ENCODE measurements at regions not wholly inside any gene's neighbourhood (a gene's known extent, or its start where the extent isn't known, plus 50 kb on each side); places are given as distances from the start of the nearest gene placed in this dataset.

GRCh38 chr20:57868310-57868709 is 158.5 kb upstream of the PMEPA1 start (continued):
- TF ChIP-seq CHD7 (IDR thresholded peaks at IDR 0.05; ENCODE audit: insufficient replicate concordance, low read length) = no peak
- TF ChIP-seq CBX8 (IDR thresholded peaks at IDR 0.05; ENCODE audit: borderline replicate concordance, low read depth, low read length) = no peak
- TF ChIP-seq ATF3 (IDR thresholded peaks at IDR 0.05; ENCODE audit: insufficient read depth, low read depth, low read length) = no peak
- TF ChIP-seq CTCF (IDR thresholded peaks at IDR 0.05; ENCODE audit: control extremely low read depth in 1 of 3, insufficient read depth in 1 of 3, low read depth in 1 of 3, low read length in 3 of 3) = no peak

All from H1 (cell line).